Neural cell (in vitro differentiated cells): ENCODE measurements at regions not wholly inside any gene's neighbourhood (a gene's known extent, or its start where the extent isn't known, plus 50 kb on each side); places are given as distances from the start of the nearest gene placed in this dataset.

Experiments
- CTCF ChIP-seq: fragments of 450-650 bp; IDR thresholded peaks from 2 replicates; pipeline ENCODE4 v1.5.1; 2014; ENCODE audit warnings: antibody characterized with exemption, mild to moderate bottlenecking, moderate library complexity; ENCODE audit not compliant: poor library complexity, severe bottlenecking
- RAD21 ChIP-seq: fragments of 450-650 bp; conservative IDR thresholded peaks from 2 replicates; pipeline ENCODE4 v1.6.1; 2014; ENCODE audit warnings: antibody characterized with exemption, mild to moderate bottlenecking, moderate library complexity

GRCh38 chr11:91763331-91763730, 461.3 kb upstream of the FAT3 start:
- TF ChIP-seq CTCF (no peak), RAD21 (no peak)
